ENCODE measurements at regions not wholly inside any gene's neighbourhood (a gene's known extent, or its start where the extent isn't known, plus 50 kb on each side); places are given as distances from the start of the nearest gene placed in this dataset.
"Not testable (repeated sequence)": the region's sequence is repeated elsewhere in the genome, so short reads cannot be mapped to it uniquely, and the experiment has no call there.

- not testable (repeated sequence) for H3K4me1 ChIP-seq (ENCODE audit: control insufficient read depth, low read depth, low read length)
Measured at GRCh38 chr22:11017108-11017507, 4510.9 kb upstream of the OR11H1 start.

GRCh38 chr22:11020522-11020921, 4507.5 kb upstream of the OR11H1 start:
- not testable (repeated sequence) for H3K27me3 ChIP-seq (ENCODE audit: control insufficient read depth, insufficient read depth, low read length); H3K27ac ChIP-seq (ENCODE audit: low read length); H3K9me3 ChIP-seq (ENCODE audit: control insufficient read depth, low read depth, low read length); H3K36me3 ChIP-seq (ENCODE audit: control insufficient read depth, low read depth, low read length); H3K4me3 ChIP-seq (ENCODE audit: low read length); H3K9ac ChIP-seq (ENCODE audit: low read length); H3K4me1 ChIP-seq (ENCODE audit: control insufficient read depth, low read depth, low read length)

More at GRCh38 chr22:11017108-11017507, 4510.9 kb upstream of the OR11H1 start:
- H3K36me3 ChIP-seq (ENCODE audit: control insufficient read depth, low read depth, low read length); H3K9me3 ChIP-seq (ENCODE audit: control insufficient read depth, low read depth, low read length); H3K4me3 ChIP-seq (ENCODE audit: low read length); H3K27me3 ChIP-seq (ENCODE audit: control insufficient read depth, insufficient read depth, low read length); H3K9ac ChIP-seq (ENCODE audit: low read length); H3K27ac ChIP-seq (ENCODE audit: low read length): not testable (repeated sequence)

- H3K4me3 ChIP-seq (ENCODE audit: low read length); H3K9ac ChIP-seq (ENCODE audit: low read length); H3K27ac ChIP-seq (ENCODE audit: low read length); H3K4me1 ChIP-seq (ENCODE audit: control insufficient read depth, low read depth, low read length); H3K36me3 ChIP-seq (ENCODE audit: control insufficient read depth, low read depth, low read length); H3K27me3 ChIP-seq (ENCODE audit: control insufficient read depth, insufficient read depth, low read length): not testable (repeated sequence)
- H3K9me3 ChIP-seq (ENCODE audit: control insufficient read depth, low read depth, low read length), result peaks cover 54% of the 10 kb centered on the region
Measured at GRCh38 chr22:11026541-11026940, 4501.5 kb upstream of the OR11H1 start.

- not testable (repeated sequence) for H3K36me3 ChIP-seq (ENCODE audit: control insufficient read depth, low read depth, low read length); H3K4me3 ChIP-seq (ENCODE audit: low read length); H3K27ac ChIP-seq (ENCODE audit: low read length); H3K4me1 ChIP-seq (ENCODE audit: control insufficient read depth, low read depth, low read length); H3K9ac ChIP-seq (ENCODE audit: low read length); H3K27me3 ChIP-seq (ENCODE audit: control insufficient read depth, insufficient read depth, low read length)
- H3K9me3 ChIP-seq (ENCODE audit: control insufficient read depth, low read depth, low read length), result peaks cover 59% of the 10 kb centered on the region
Measured at GRCh38 chr22:11027064-11027463, 4500.9 kb upstream of the OR11H1 start.

GRCh38 chr22:11027532-11027931, 4500.5 kb upstream of the OR11H1 start:
- H3K4me1 ChIP-seq (ENCODE audit: control insufficient read depth, low read depth, low read length); H3K27me3 ChIP-seq (ENCODE audit: control insufficient read depth, insufficient read depth, low read length); H3K36me3 ChIP-seq (ENCODE audit: control insufficient read depth, low read depth, low read length); H3K4me3 ChIP-seq (ENCODE audit: low read length); H3K9ac ChIP-seq (ENCODE audit: low read length); H3K27ac ChIP-seq (ENCODE audit: low read length): not testable (repeated sequence)
- H3K9me3 ChIP-seq (ENCODE audit: control insufficient read depth, low read depth, low read length), result peaks cover 62% of the 10 kb centered on the region

- not testable (repeated sequence) for H3K9ac ChIP-seq (ENCODE audit: low read length); H3K4me3 ChIP-seq (ENCODE audit: low read length); H3K36me3 ChIP-seq (ENCODE audit: control insufficient read depth, low read depth, low read length); H3K27me3 ChIP-seq (ENCODE audit: control insufficient read depth, insufficient read depth, low read length); H3K27ac ChIP-seq (ENCODE audit: low read length); H3K4me1 ChIP-seq (ENCODE audit: control insufficient read depth, low read depth, low read length)
- H3K9me3 ChIP-seq (ENCODE audit: control insufficient read depth, low read depth, low read length), result peaks cover 63% of the 10 kb centered on the region
Measured at GRCh38 chr22:11028180-11028579, 4499.8 kb upstream of the OR11H1 start.

GRCh38 chr22:11029534-11029933, 4498.5 kb upstream of the OR11H1 start:
- not testable (repeated sequence) for H3K36me3 ChIP-seq (ENCODE audit: control insufficient read depth, low read depth, low read length); H3K4me1 ChIP-seq (ENCODE audit: control insufficient read depth, low read depth, low read length); H3K27ac ChIP-seq (ENCODE audit: low read length); H3K4me3 ChIP-seq (ENCODE audit: low read length); H3K27me3 ChIP-seq (ENCODE audit: control insufficient read depth, insufficient read depth, low read length); H3K9ac ChIP-seq (ENCODE audit: low read length)
- H3K9me3 ChIP-seq (ENCODE audit: control insufficient read depth, low read depth, low read length), result peaks cover 74% of the 10 kb centered on the region

- not testable (repeated sequence) for H3K4me1 ChIP-seq (ENCODE audit: control insufficient read depth, low read depth, low read length); H3K4me3 ChIP-seq (ENCODE audit: low read length); H3K36me3 ChIP-seq (ENCODE audit: control insufficient read depth, low read depth, low read length); H3K27ac ChIP-seq (ENCODE audit: low read length); H3K27me3 ChIP-seq (ENCODE audit: control insufficient read depth, insufficient read depth, low read length); H3K9ac ChIP-seq (ENCODE audit: low read length)
- peaks cover 76% of the 10 kb centered on the region for H3K9me3 ChIP-seq (ENCODE audit: control insufficient read depth, low read depth, low read length)
Measured at GRCh38 chr22:11029967-11030366, 4498.0 kb upstream of the OR11H1 start.

GRCh38 chr22:11030571-11031410, 4497.2 kb upstream of the OR11H1 start:
- H3K27ac ChIP-seq (ENCODE audit: low read length); H3K27me3 ChIP-seq (ENCODE audit: control insufficient read depth, insufficient read depth, low read length); H3K4me1 ChIP-seq (ENCODE audit: control insufficient read depth, low read depth, low read length); H3K4me3 ChIP-seq (ENCODE audit: low read length); H3K9ac ChIP-seq (ENCODE audit: low read length); H3K36me3 ChIP-seq (ENCODE audit: control insufficient read depth, low read depth, low read length): not testable (repeated sequence)
- H3K9me3 ChIP-seq (ENCODE audit: control insufficient read depth, low read depth, low read length), result peaks cover 82% of the 10 kb centered on the region

- H3K36me3 ChIP-seq (ENCODE audit: control insufficient read depth, low read depth, low read length); H3K9ac ChIP-seq (ENCODE audit: low read length); H3K4me1 ChIP-seq (ENCODE audit: control insufficient read depth, low read depth, low read length); H3K4me3 ChIP-seq (ENCODE audit: low read length); H3K27me3 ChIP-seq (ENCODE audit: control insufficient read depth, insufficient read depth, low read length); H3K27ac ChIP-seq (ENCODE audit: low read length): not testable (repeated sequence)
- H3K9me3 ChIP-seq (ENCODE audit: control insufficient read depth, low read depth, low read length), result peaks cover 84% of the 10 kb centered on the region
Measured at GRCh38 chr22:11032115-11032514, 4495.9 kb upstream of the OR11H1 start.

- H3K36me3 ChIP-seq (ENCODE audit: control insufficient read depth, low read depth, low read length); H3K4me1 ChIP-seq (ENCODE audit: control insufficient read depth, low read depth, low read length); H3K9ac ChIP-seq (ENCODE audit: low read length); H3K27me3 ChIP-seq (ENCODE audit: control insufficient read depth, insufficient read depth, low read length); H3K27ac ChIP-seq (ENCODE audit: low read length); H3K4me3 ChIP-seq (ENCODE audit: low read length): not testable (repeated sequence)
- peaks cover 81% of the 10 kb centered on the region for H3K9me3 ChIP-seq (ENCODE audit: control insufficient read depth, low read depth, low read length)
Measured at GRCh38 chr22:11034660-11034987, 4493.4 kb upstream of the OR11H1 start.

- H3K9me3 ChIP-seq (ENCODE audit: control insufficient read depth, low read depth, low read length), result peaks cover 81% of the 10 kb centered on the region
Measured at GRCh38 chr22:11035031-11035873, 4492.7 kb upstream of the OR11H1 start.

More at GRCh38 chr22:11035031-11035873, 4492.7 kb upstream of the OR11H1 start:
- not testable (repeated sequence) for H3K9ac ChIP-seq (ENCODE audit: low read length); H3K4me3 ChIP-seq (ENCODE audit: low read length); H3K36me3 ChIP-seq (ENCODE audit: control insufficient read depth, low read depth, low read length); H3K4me1 ChIP-seq (ENCODE audit: control insufficient read depth, low read depth, low read length); H3K27ac ChIP-seq (ENCODE audit: low read length); H3K27me3 ChIP-seq (ENCODE audit: control insufficient read depth, insufficient read depth, low read length)
